Stimulated activated CD8-positive, alpha-beta memory T cell treated with anti-CD3 and anti-CD28 coated beads, Interleukin-12 subunit alpha, Interleukin-12 subunit beta, amount 100 ng/mL, for 24 hours (primary cell): ENCODE measurements at regions not wholly inside any gene's neighbourhood (a gene's known extent, or its start where the extent isn't known, plus 50 kb on each side); places are given as distances from the start of the nearest gene placed in this dataset.

ENCODE experiments used
- DNase-seq: peaks from one replicate; pipeline ENCODE4 v3.0.0-alpha.2; 2020; ENCODE audit errors: extremely low read depth

DNA sequence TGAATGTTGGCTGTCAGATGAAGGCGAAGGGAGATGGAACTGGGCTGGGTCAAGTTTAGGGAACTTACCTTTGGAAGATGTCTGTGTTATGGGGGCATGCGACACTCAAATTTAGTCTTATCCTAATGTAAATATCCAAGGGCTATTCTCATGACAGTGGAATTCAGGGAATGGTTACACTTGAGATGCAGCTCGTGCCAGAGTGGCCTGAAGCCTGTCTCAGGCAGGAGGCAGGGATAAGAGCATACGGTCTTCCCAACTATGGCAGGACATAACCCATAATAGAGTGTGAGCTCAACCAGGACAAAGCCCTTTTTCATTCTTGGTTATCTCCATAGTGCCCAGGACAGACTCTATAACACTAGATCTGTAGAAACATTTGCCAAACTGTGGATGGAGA lies 393.3 kb upstream of the CDH11 start:
- no peak for DNase-seq

DNA sequence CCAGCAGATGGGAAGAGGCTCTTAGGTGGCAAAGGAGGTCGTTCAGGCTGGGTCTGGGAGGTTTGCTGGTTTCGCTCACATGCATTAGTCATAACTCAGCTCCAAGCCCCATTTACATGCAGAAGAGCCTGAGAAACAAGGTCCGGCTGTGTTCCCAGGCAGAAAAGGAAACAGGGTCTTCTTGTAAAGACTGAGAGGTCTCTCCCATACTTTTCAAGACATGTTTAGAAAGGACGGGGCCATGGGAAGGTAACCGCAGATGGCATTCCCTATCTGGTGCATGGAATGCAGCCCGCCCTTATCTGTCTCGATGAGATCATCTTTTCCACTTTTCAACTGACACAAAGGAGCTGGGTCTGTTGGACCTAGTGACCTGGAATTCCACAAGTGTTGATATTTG lies 389.0 kb upstream of the CDH11 start:
- DNase-seq: no peak

DNA sequence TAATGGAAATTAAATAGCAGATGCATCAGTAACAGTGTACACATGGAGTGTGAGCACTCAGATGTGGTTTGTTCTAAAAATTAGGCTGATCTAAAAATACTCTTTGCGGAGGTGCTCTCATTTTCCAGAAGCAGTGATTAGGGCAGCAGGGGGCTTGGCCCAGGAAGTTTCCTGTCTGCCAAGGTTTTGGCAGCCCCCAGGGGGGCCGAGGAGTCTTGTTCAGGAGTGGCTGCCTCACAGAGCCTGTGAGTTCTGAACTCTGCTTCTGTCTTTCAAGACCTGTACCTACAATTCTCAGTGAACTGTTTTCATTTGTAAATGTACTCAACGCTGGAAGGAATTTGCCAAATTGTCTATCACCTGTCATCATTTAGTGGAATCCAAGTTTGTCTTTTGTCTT lies 388.4 kb upstream of the CDH11 start:
- no peak for DNase-seq

DNA sequence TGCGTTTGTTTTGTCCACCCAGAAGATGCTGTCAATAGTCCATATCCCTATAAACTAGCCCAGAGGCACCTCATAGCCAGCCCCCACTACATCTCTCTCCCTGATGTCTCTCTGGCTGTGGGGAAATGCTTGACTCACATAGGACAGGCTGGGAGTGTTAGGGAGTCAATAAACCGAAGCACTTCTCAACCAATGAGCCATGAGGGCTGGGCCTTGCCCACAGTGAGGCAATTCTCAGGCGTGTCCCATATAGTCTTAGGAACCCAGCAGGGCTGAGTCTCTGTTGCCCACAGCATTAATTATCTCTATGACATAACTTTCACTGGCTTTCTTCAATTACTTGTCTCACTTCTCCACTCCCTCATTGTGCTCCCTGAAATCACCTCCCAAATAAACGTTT lies 387.3 kb upstream of the CDH11 start:
- no peak for DNase-seq

DNA sequence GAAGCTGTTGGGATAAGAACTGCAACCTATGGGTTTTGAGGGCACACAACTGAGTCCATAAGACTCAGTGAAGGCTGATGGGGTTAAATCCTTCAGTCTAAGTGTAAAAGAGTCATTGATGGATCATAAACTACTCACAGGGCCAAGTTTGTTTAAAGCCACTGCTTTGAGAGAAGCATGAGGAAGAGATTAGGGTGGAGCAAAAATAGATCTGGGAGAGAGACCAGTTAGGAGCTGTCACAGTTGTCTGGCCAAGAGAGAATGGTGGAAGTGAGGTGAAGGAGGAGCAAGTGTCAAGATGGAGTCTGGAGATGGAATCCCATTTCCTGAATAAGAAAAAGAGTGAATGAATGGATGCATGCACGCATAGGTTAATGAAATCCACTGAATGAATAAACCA lies 379.1 kb upstream of the CDH11 start:
- no peak for DNase-seq

DNA sequence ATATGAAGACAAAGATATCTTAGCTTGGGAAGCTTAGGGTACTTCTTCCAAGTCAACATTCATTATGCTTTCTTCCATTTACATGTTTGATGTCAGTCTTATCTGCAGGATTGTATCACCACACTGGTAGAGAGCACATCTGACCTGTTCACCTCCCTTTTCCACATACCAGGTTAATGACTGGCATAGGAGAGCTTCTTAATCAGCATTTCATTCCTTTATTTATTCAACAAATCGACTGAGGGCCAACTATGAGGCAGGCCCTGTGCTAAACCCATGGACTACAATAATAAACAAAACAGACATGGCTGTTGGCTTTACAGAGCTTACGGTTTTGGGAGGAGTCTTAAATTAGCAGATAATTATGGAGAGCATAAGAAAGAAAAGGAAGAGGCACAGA lies 378.1 kb upstream of the CDH11 start:
- no peak for DNase-seq

DNA sequence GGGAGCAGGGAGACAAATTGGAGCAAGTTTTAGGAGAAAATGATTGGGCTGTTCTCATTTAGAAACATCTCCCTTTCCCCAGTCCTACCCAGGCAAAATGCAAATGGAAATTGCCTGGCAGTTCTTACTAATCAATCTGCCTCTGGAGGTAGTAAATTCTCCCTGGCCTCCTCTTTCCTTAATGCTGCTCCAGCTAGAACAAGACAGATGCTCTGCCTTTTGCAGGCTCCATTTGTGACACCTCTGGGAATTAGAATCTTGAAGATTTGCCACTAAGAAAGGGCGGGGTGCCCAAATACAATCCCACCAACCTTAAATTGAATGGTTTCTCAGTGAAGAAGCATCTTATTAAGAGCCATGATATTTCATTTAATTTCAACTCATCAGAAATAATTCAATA lies 377.7 kb upstream of the CDH11 start:
- DNase-seq: no peak

DNA sequence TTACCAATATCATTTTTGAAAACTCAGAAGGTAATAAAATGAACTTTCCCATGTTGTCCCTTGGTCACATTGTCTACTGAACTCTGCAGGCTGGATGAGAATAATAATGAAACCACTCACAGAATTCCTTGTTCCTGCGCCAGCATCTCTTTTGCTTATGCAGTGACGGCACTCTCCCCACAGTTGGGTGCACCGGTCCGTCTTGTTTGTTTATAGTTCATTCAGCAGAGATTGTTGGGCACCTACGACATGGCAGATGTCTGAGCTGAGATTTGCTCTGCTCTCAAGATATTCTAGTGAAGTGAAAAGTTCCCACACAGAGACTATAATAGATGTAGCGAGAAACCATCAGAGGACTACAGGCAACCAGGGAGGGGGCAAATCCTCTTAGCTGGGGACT lies 375.7 kb upstream of the CDH11 start:
- DNase-seq: no peak

DNA sequence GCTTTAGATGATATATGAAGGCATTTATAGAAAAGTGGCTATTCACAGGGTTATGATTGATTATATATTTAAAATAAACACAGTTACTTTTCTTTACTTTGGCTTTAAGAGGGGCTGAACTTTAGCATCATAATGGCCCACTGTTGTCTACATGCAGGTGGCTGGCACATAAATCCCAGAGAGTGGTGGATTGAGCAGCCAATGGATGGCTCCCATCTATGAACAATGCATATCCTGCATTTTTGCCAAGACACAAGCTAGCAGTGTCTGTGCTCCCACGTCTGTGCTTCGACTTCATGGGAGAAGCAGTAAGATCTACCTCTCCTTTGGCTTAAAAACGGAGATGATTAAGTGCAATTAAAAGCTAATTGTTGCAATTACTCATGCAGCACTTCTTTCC lies 373.2 kb upstream of the CDH11 start:
- no peak for DNase-seq

DNA sequence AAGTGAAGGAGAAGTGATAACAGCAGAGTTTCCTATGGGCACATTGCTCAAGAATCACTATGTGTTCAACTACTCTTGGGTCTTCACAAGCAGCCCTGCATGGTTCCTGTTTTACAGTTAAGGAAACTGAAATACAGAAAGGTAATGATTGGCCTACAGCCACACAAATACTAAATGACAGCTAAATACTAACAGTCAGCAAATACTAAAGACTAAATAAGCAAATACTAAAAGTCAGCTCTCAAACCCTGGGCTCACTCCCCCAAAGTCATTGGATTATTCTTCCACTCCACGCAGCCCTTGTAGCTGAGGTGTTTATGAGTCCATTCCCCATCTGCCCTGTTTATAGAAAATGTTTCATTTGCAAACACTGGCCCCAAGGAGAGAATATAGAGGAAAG lies 372.7 kb upstream of the CDH11 start:
- DNase-seq: no peak

DNA sequence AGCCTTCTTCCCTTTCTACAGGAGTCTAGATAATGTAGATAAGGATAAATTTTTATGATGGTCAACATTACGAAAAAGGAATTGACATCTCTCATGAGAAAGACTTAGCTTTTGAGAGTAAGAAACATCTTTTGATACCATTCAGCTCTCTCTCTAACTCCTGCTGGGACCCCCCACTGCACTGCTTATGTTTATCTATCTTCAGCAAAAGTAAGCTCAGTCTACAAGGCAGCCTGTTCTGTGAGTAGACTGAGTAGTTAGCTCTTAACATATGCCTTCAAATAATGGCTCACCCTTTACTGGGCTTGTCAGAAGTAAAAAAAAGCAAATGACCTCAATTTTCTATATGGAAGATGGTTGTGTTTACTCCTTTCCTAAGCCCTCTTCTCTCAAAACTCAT lies 372.2 kb upstream of the CDH11 start:
- no peak for DNase-seq

DNA sequence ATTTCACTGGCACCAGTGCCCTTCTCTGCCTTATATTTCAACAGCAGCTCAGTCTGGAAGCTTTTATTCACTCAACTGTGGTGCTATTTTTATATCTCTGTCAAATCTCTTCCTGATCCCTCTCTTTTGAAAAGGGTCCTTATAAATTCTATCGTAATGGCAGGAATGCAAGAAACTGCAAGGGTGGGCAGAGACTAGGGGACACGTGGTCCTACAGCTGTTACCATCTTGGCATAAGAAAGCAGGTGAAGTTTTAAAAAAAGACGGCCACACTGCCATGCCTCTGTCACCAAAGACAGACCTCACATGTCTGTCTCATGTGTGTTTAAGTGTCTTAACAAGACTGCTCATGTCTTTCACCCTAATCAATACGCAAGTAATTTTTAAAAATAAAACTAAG lies 368.4 kb upstream of the CDH11 start:
- no peak for DNase-seq

DNA sequence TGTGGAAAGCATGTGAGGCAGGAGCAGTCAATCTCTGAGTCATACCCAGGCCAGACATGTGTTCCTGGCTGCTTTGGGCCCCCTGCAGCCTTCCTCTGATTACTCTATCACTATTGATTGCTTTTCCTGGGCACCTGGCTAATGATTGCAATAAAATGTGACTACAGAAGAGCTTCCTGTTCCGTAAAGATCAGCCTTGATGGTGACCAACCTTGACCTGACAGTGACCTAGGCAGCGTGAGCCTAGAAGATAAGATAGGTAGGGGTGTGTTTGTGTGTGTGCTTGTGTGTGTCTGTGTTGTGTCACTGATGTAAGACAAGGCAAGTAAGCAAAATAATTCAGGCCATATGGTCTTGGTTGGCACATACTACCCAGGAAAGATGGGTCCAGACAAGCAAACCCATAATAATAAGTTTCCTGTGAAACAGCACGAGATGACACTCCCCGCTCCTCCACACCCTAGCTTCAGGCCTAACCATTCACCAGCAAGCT lies 367.7 kb upstream of the CDH11 start:
- no peak for DNase-seq

DNA sequence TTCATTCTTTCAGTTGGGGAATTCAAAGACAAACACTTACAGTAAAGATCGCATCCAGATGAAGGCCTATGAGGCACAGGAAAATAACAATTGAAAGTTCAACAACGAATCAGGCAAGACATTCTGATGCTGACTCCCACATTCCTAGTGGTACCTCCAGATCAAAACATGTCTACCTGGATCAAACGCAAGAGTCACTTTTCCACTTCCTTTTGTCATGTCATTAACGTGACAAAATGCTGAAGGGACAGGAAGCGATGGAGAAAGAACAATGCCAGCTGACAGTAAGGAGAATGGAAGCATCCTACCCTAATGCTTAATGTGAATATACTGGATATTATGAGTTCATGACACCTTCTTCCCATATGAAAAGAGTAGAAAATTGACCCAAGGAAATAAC lies 365.4 kb upstream of the CDH11 start:
- no peak for DNase-seq

DNA sequence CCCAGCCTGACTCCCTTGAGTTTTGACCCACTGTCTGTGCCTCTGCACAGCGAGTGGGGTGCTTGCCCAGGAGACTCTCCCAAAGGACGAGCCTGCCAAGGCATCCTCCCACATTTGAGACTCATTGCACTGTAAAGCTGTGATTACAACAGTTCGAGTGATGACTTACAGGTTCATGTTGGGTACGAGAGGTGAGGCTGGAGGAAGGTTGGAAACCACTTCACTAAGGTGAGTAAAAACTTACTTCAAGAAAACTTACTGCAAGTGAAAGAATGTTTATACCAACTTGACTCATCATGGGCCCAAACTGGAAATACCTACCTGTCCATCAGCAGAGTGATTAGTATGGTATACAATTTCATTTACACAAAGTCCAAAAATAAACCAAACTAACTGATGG lies 360.1 kb upstream of the CDH11 start:
- DNase-seq: no peak

DNA sequence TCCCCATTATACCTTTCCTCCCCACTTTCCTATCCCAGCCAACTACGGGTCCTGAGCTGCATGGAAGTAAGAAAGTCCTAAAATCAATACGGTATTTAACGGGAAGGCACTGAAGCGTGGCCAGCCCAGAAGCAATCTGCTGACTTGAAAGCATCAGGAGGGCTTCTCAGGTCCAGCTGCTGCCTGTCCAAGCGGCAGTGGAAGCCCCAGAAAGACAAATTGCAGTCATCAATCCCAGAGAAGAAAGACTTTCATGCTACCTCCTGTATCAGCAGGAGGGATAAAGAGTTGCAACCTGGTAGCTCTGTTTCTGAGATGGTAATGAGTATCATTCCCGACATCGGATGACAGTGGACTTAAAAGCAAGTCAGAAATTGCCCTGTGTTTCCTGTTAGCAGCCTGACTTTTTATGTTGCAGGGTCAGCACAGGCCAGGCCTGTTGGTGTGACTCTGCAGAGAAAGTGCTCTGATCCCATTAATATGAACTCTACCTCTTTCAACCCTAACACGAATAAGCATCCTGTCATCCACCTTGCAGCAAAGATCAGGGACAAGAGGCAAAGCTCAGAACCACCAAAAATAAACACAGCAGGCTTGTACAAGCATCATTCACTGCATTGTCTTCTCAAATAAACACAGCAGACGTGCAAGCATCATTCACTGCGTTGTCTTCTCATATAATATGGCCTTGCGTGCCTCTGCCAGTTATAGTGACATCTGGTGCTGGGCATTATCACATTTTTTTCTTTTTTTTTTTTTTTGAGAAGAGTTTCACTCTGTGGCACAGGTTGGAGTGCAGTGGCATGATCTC lies 358.6 kb upstream of the CDH11 start:
- no peak for DNase-seq

DNA sequence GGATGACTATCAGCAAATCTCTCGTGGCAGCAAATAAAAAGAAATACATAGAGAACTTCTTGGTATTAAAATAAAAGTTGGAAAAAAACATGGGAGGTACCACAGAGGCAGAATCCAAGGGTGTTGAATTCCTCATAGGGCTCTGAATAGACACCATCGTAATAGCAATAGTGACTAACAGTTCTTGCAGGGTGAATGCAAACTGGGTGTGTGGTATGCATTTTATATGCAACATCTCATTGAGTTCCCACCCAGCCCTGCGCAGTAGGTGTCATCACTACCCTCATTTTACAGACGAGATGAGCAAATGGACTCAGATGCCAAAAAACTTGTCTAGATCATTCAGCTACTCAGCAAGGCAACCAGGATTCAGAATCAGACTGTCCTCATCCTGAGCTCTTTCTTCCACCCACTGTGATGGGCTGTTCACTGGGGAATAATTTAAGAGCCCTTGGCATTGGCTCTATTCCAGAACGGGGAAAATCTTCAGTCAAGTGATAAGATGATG lies 354.6 kb upstream of the CDH11 start:
- no peak for DNase-seq

DNA sequence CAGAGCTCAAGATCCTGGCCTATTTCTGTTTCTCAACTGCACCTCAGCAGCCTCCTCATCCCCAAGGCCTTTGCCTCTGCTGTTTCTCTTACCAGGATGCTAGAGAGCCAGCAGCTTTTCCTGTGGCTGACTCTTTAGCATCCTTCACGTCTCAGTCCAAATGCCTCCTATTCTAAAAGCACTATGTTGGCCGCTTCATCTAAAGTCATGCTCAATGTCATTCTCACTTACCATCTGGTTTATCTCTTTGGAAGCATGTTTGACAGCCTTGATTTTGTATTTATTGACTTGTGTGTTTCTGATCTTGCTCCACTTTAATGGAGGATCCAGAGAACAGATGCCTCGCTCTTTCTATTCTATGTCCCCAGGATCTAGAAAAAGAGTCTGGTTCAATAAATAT lies 351.8 kb upstream of the CDH11 start:
- DNase-seq: no peak

DNA sequence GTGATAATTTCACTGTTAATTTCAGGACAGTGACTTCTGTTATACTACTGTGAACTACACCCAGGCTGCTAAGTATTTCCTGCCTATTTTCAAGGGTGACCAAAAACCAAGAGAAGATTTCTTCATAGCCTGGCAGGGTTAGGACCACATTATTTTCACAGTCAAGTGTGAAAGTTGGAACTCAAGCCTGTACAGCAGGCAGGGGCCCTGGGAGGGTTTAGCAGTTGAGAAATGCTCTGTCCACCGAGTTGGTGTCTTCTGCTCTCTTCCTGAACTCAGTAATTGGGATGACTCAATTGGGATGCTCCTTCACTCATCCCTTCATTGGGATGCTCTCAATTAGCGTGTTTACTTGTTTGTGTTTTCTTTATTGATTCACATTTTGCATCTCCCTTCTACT lies 347.3 kb upstream of the CDH11 start:
- DNase-seq: no peak

DNA sequence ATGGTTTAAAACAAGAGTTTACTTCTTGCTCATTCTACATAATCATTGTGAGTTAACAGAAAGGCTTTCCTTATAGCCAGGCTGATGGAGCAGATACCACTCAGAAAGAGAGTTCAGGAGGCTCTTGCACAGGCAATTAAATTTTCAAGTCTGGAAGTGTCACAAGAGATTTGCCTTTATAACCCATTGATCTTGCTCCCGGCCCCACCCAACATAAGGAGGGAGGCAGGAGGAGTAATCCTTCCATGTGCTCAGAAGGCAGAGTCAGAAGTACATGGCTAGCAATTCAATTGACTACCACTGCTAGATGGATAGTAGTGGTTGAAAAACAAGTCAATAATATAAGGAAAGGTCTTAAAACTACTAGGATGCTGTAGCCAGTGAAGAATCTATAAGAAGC lies 346.3 kb upstream of the CDH11 start:
- no peak for DNase-seq

DNA sequence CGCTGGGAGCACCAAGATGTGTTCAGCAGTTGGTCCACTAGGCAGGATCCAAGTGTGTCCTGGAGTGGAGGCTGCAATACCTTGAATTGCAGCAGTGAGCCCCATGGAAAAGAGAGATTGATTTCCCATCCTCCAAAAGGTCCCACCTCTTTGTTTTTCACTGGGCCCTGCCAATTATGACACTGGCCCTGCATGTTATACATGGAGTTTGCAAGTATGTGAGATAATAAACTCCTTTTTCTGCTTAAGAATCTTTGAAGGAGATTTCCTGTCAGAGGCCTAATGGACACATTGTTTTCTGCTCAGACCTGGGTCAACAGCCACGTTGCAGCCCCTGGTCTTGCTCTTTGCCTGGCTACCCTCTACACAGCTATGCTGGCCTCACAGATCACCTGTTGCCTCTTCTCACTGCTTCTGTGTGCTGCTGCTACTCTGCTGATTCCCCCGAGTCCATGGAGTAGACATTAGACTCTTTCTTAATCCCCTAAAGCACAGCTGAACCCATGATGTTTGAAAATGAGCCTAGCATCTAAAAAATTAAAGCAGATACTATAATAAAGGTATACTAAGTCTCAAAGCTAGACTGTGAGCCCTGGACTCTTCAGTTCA lies 341.9 kb upstream of the CDH11 start:
- no peak for DNase-seq

DNA sequence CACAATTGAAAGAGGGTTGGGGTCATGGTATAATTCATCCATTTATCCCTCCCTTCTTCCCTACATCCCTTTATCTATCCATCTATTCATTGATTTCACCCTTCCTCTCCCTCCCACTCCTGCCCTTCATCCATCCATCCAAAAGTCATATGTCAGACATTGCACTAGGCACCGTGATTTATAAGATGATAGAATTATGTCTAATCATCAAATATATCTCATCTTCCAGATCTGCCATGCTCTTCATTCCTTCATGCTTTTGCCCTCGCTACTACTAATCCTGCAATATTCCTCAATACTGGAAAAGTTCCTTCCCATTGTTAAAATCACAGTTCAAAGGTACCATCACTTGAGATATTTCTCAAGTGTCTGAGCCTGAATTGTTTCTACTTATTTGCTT lies 335.2 kb upstream of the CDH11 start:
- no peak for DNase-seq

DNA sequence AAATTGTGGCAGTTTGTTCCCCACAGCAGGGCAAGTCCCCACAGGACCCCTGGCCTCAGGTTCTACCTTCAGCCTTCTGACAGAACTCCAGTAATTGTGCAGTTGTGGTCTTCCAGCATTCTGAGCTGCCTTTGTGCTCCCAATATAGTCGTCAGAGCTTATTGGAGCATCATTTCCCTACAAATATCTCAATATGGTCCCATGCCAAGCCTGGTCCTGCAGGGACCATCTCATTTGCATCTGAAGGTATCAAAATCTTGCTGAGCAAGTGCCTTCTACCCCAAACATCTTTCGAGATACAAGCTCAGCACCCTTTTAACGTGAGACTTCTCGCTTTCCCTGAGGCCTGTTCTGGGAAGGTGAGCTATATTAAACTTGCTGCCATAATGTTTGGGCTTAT lies 333.9 kb upstream of the CDH11 start:
- DNase-seq: no peak

DNA sequence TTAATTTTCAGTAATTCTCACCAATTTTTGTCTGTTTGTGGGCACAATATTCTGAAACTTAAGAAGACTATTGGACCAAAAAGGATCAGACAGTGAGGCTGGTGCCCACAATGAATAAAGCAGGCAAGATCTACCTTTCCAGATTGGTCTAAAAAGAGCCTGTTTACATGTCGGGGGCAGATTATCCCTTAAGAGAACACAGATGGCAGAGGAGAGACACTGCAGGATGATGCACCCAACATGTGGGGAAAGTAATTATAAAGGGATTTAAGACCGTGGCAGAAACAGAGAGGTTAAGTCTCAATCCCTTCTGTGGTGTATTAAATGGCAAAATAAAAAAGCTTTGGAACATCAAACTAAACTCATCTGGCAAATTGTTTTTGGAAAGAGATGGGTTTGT lies 331.8 kb upstream of the CDH11 start:
- no peak for DNase-seq
